Panc1 (cell line): ENCODE measurements at regions not wholly inside any gene's neighbourhood (a gene's known extent, or its start where the extent isn't known, plus 50 kb on each side); places are given as distances from the start of the nearest gene placed in this dataset.

Experiments
- CTCF ChIP-seq: fragments of 450-650 bp; IDR thresholded peaks from 2 replicates; pipeline ENCODE4 v1.5.1; 2017; ENCODE audit warnings: mild to moderate bottlenecking
- POLR2AphosphoS5 ChIP-seq: IDR thresholded peaks from 2 replicates; pipeline ENCODE4 v1.6.1; 2012; ENCODE audit warnings: mild to moderate bottlenecking, low read depth, low read length, moderate library complexity
- REST ChIP-seq, 2 experiments: IDR thresholded peaks; 2 replicates each; pipeline ENCODE4 v1.6.1; 2011 to 2012; ENCODE audit warnings: low read depth in 2 of 2, control low read depth in 1 of 2, low read length in 1 of 2, mild to moderate bottlenecking in 1 of 2, moderate library complexity in 1 of 2; ENCODE audit not compliant: insufficient read depth in 1 of 2
- SIN3A ChIP-seq: IDR thresholded peaks from 2 replicates; pipeline ENCODE4 v1.6.1; 2012; ENCODE audit warnings: low read depth, mild to moderate bottlenecking, low read length, moderate library complexity, borderline replicate concordance; ENCODE audit not compliant: insufficient read depth
- TCF7L2 ChIP-seq: IDR thresholded peaks from 2 replicates; pipeline ENCODE4 v1.6.1; 2011; ENCODE audit warnings: mild to moderate bottlenecking, low read depth, low read length, inconsistent platforms

- no peak for TF ChIP-seq CTCF
- no peak for TF ChIP-seq REST (IDR thresholded peaks at IDR 0.05; ENCODE audit: insufficient read depth in 1 of 2, low read depth in 2 of 2, low read length in 1 of 2)
- no peak for TF ChIP-seq POLR2AphosphoS5
- TF ChIP-seq TCF7L2 = no peak
- TF ChIP-seq SIN3A = no peak
Observed at GRCh38 chr12:25332143-25332542, 81.4 kb upstream of the KRAS start.
